ENCODE measurements at regions not wholly inside any gene's neighbourhood (a gene's known extent, or its start where the extent isn't known, plus 50 kb on each side); places are given as distances from the start of the nearest gene placed in this dataset.
"Not testable (repeated sequence)": the region's sequence is repeated elsewhere in the genome, so short reads cannot be mapped to it uniquely, and the experiment has no call there.

- Mint-ChIP-seq H3K36me3 (ENCODE audit: low read depth) (no peaks in the 10 kb centered on the region), H3K4me1 (ENCODE audit: low read depth) (no peaks in the 10 kb centered on the region), H3K9me3 (no peaks in the 10 kb centered on the region), H3K27me3 (ENCODE audit: low read depth) (no peaks in the 10 kb centered on the region), H3K4me3 (ENCODE audit: low read depth) (no peak overlapping the region), H3K27ac (no peak overlapping the region)
- intact Hi-C loops (cut with micrococcal nuclease) = no loop called here
- no peak for DNase-seq (ENCODE audit: low spot score)
These were observed 100.7 kb upstream of the HCCS start for GRCh38 chrX:11010476-11010875.

DNA sequence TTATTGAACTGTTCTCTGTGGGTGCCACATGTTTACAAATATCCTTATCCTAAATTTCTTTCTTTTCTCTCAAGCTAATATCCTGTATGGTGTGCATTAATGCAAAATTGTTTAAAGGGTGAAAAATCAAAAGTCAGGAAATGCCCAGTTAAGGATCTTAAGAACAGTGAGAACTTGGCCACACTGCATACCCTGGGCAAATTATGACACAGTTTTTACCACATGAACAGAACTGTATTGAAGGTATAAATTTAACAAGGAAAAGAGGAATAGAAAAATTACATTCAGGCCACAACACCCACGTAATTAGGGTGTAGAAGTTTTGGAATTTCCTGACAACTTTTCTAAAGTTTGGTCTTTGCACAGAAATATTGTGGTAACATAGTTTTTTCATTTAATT is 94.4 kb upstream of the HCCS start:
- DNase-seq (ENCODE audit: low spot score) = no peak
- intact Hi-C loops (cut with micrococcal nuclease) = no loop called here
- no peaks in the 10 kb centered on the region for H3K4me1 Mint-ChIP-seq (ENCODE audit: low read depth)
- H3K4me3 Mint-ChIP-seq (ENCODE audit: low read depth) = no peak overlapping the region
- no peaks in the 10 kb centered on the region for H3K9me3 Mint-ChIP-seq
- H3K36me3 Mint-ChIP-seq (ENCODE audit: low read depth) = no peaks in the 10 kb centered on the region
- no peak overlapping the region for H3K27ac Mint-ChIP-seq
- H3K27me3 Mint-ChIP-seq (ENCODE audit: low read depth) = no peaks in the 10 kb centered on the region

GRCh38 chrX:11022588-11022987 is 88.5 kb upstream of the HCCS start:
- H3K4me3 Mint-ChIP-seq (ENCODE audit: low read depth); H3K9me3 Mint-ChIP-seq; H3K27ac Mint-ChIP-seq; H3K27me3 Mint-ChIP-seq (ENCODE audit: low read depth); intact Hi-C loops (cut with micrococcal nuclease); H3K36me3 Mint-ChIP-seq (ENCODE audit: low read depth); H3K4me1 Mint-ChIP-seq (ENCODE audit: low read depth); DNase-seq (ENCODE audit: low spot score): not testable (repeated sequence)

- Mint-ChIP-seq H3K4me3 (ENCODE audit: low read depth) (no peak overlapping the region), H3K4me1 (ENCODE audit: low read depth) (no peaks in the 10 kb centered on the region), H3K27me3 (ENCODE audit: low read depth) (no peaks in the 10 kb centered on the region), H3K27ac (no peak overlapping the region), H3K36me3 (ENCODE audit: low read depth) (no peaks in the 10 kb centered on the region), H3K9me3 (no peaks in the 10 kb centered on the region)
- no peak for DNase-seq (ENCODE audit: low spot score)
- intact Hi-C loops (cut with micrococcal nuclease) = no loop called here
These were observed 71.2 kb upstream of the HCCS start for GRCh38 chrX:11039926-11040325.

DNA sequence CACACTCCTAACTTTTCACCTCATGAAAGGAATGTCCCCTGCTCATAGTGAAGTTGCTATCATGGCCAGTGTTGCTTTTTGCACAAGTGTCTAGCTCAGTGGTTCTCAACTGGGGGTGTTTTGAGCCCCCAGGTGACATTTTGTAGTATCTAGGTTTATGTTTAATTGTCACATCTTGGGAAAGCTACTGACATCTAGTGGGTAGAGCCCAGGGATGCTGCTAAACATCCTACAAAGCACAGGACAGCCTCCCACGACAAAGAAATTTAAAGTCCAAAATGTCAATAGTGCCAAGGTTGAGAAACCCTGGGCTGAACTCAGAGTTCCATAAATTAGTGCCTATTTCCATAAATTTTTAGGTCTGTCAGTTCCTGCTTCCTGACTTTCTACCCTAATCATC is 70.7 kb upstream of the HCCS start:
- H3K27ac Mint-ChIP-seq = no peak overlapping the region
- intact Hi-C loops (cut with micrococcal nuclease) = no loop called here
- no peaks in the 10 kb centered on the region for H3K36me3 Mint-ChIP-seq (ENCODE audit: low read depth)
- no peak for DNase-seq (ENCODE audit: low spot score)
- H3K4me1 Mint-ChIP-seq (ENCODE audit: low read depth) = no peaks in the 10 kb centered on the region
- H3K9me3 Mint-ChIP-seq = no peaks in the 10 kb centered on the region
- H3K27me3 Mint-ChIP-seq (ENCODE audit: low read depth) = no peaks in the 10 kb centered on the region
- no peak overlapping the region for H3K4me3 Mint-ChIP-seq (ENCODE audit: low read depth)

DNA sequence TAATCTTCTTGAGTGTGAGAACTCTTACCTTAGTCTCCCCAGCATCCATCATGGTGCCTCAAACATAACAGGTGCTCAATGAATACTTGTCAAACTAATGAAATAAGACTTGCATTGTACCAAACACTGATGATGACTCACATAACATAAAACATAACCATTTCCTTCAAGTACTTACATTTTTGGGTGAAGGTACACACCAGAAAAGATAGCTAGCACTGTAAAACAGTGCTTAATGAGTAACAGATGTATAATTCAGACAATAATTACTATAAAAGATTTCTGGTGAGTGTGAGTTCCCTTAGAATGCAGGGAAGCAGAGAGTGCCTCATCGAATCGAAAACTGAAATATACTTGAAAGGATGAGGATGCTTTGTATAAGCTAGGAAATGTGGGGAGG is 70.1 kb upstream of the HCCS start:
- H3K4me1 Mint-ChIP-seq (ENCODE audit: low read depth) = no peaks in the 10 kb centered on the region
- no peaks in the 10 kb centered on the region for H3K9me3 Mint-ChIP-seq
- H3K36me3 Mint-ChIP-seq (ENCODE audit: low read depth) = no peaks in the 10 kb centered on the region
- no peaks in the 10 kb centered on the region for H3K27me3 Mint-ChIP-seq (ENCODE audit: low read depth)
- H3K27ac Mint-ChIP-seq = no peak overlapping the region
- intact Hi-C loops (cut with micrococcal nuclease) = no loop called here
- H3K4me3 Mint-ChIP-seq (ENCODE audit: low read depth) = no peak overlapping the region
- no peak for DNase-seq (ENCODE audit: low spot score)

DNA sequence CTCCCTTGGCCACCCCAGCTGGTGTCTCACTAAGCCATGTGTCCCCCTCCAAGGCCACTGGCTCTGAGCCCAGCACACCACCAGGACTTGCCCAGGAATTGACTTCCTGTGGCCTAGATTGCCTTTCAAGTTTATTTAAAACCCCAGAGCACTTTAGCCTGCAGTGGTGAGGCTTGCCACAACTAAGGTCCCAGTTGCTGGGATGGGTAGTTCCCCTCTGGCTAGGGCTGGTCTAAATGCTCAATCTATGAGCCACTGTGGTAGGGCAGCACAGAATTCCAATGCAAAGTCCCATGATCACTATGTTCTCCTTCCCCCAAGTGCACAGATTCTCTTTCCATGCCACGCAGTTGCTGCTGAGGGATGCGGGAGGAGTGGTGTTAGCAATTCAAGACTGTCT is 61.1 kb upstream of the HCCS start:
- H3K36me3 Mint-ChIP-seq (ENCODE audit: low read depth) = no peaks in the 10 kb centered on the region
- DNase-seq (ENCODE audit: low spot score) = no peak
- intact Hi-C loops (cut with micrococcal nuclease) = no loop called here

GRCh38 chrX:11053351-11053750 is 57.8 kb upstream of the HCCS start:
- DNase-seq (ENCODE audit: low spot score) = no peak
- Mint-ChIP-seq H3K27ac (no peak overlapping the region), H3K27me3 (ENCODE audit: low read depth) (no peaks in the 10 kb centered on the region), H3K4me1 (ENCODE audit: low read depth) (no peaks in the 10 kb centered on the region), H3K9me3 (peaks cover 4% of the 10 kb centered on the region), H3K4me3 (ENCODE audit: low read depth) (no peak overlapping the region), H3K36me3 (ENCODE audit: low read depth) (no peaks in the 10 kb centered on the region)
- intact Hi-C loops (cut with micrococcal nuclease) = no loop called here

More for the DNA sequence above, 61.1 kb upstream of the HCCS start:
- H3K4me3 Mint-ChIP-seq (ENCODE audit: low read depth) = no peak overlapping the region
- no peak overlapping the region for H3K27ac Mint-ChIP-seq
- H3K9me3 Mint-ChIP-seq = peaks cover 11% of the 10 kb centered on the region
- no peaks in the 10 kb centered on the region for H3K27me3 Mint-ChIP-seq (ENCODE audit: low read depth)
- no peaks in the 10 kb centered on the region for H3K4me1 Mint-ChIP-seq (ENCODE audit: low read depth)

DNA sequence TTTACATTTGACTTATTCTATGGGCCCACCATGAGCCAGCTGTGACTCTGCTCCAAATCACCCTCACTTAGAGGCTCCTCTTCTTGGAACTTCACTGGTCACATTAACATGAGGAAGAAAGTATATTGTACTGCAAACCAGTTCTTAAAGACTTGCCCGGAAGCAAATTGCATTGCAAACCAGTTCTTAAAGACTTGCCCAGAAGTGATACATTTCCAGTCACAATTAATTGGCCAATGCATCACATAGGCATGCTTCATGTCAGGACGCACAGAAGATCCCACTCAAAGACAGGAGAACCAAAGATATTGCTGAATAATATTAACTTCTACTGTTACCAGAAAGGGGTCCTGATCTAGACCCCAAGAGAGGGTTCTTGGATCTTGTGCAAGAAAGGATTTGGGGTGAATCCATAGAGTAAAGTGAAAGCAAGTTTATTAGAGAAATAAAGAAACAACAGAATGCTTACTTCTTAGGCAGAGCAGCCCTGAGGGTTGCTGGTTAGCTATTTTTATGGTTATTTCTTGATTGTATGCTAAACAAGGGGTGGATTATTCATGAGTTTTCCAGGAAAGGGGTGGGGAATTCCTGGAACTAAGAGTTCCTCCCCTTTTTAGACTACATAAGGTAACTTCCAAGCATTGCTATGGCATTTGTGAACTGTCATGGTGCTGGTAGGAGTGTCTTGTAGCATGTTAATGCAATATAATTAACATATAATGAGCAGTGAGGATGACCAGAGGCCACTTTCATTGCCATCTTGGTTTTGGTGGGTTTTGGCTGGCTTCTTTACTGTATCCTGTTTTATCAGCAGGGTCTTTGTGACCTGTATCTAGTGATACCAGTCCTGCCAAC is 54.6 kb upstream of the HCCS start:
- H3K27me3 Mint-ChIP-seq (ENCODE audit: low read depth) = no peaks in the 10 kb centered on the region
- intact Hi-C loops (cut with micrococcal nuclease) = no loop called here
- no peak overlapping the region for H3K4me3 Mint-ChIP-seq (ENCODE audit: low read depth)
- H3K4me1 Mint-ChIP-seq (ENCODE audit: low read depth) = no peaks in the 10 kb centered on the region
- H3K27ac Mint-ChIP-seq = no peak overlapping the region
- no peaks in the 10 kb centered on the region for H3K36me3 Mint-ChIP-seq (ENCODE audit: low read depth)
- no peak for DNase-seq (ENCODE audit: low spot score)
- H3K9me3 Mint-ChIP-seq = no peaks in the 10 kb centered on the region

- no peak overlapping the region for H3K27ac Mint-ChIP-seq
- no peak overlapping the region for H3K4me3 Mint-ChIP-seq (ENCODE audit: low read depth)
- no peaks in the 10 kb centered on the region for H3K4me1 Mint-ChIP-seq (ENCODE audit: low read depth)
- no peaks in the 10 kb centered on the region for H3K27me3 Mint-ChIP-seq (ENCODE audit: low read depth)
- intact Hi-C loops (cut with micrococcal nuclease) = no loop called here
- no peak for DNase-seq (ENCODE audit: low spot score)
- no peaks in the 10 kb centered on the region for H3K36me3 Mint-ChIP-seq (ENCODE audit: low read depth)
- H3K9me3 Mint-ChIP-seq = no peaks in the 10 kb centered on the region
These were observed 51.2 kb upstream of the HCCS start for GRCh38 chrX:11059933-11060332.

Data from activated T-helper 2 cell treated with anti-CD3 and anti-CD28 coated beads, Interferon-gamma antibody, Interleukin-2, Interleukin-4, amounts not matched to agents 10 μg/mL and 5 μg/mL and 100 μg/mL, durations not matched to agents 14 hours and 24 hours and 36 hours (primary cell).